ENCODE measurements at regions not wholly inside any gene's neighbourhood (a gene's known extent, or its start where the extent isn't known, plus 50 kb on each side); places are given as distances from the start of the nearest gene placed in this dataset.

GRCh38 chr7:120110169-120110568 is 162.8 kb upstream of the KCND2 start:
- CTCF ChIA-PET = no interaction called here
- H3K9me3 ChIP-seq = peaks cover 4% of the 10 kb centered on the region; the same call in 1 of the 2 replicates
- H3K27me3 ChIP-seq (replicated peaks; ENCODE audit: control insufficient read depth, insufficient read depth, low read length) = no peaks in the 10 kb centered on the region
- Mint-ChIP-seq H3K36me3 (ENCODE audit: insufficient read depth, unreplicated experiment) (no peaks in the 10 kb centered on the region), H3K27me3 (ENCODE audit: insufficient read depth, unreplicated experiment) (no peaks in the 10 kb centered on the region), H3K4me1 (ENCODE audit: low read depth, unreplicated experiment) (no peaks in the 10 kb centered on the region), H3K9me3 (ENCODE audit: unreplicated experiment) (peaks cover 31% of the 10 kb centered on the region), H3K27ac (ENCODE audit: unreplicated experiment) (no peak overlapping the region), H3K4me3 (ENCODE audit: unreplicated experiment) (no peak overlapping the region)
- DNase-seq = peak in 1 of 2 experiments; percentile 16
- no peak overlapping the region for H3K4me3 ChIP-seq (ENCODE audit: low read depth, low read length)
- BruUV-seq (replicated peaks) = no TSS peak
- no peaks in the 10 kb centered on the region for H3K36me3 ChIP-seq (ENCODE audit: control insufficient read depth, insufficient read depth, low read length)
- TF ChIP-seq, protein P1, sequence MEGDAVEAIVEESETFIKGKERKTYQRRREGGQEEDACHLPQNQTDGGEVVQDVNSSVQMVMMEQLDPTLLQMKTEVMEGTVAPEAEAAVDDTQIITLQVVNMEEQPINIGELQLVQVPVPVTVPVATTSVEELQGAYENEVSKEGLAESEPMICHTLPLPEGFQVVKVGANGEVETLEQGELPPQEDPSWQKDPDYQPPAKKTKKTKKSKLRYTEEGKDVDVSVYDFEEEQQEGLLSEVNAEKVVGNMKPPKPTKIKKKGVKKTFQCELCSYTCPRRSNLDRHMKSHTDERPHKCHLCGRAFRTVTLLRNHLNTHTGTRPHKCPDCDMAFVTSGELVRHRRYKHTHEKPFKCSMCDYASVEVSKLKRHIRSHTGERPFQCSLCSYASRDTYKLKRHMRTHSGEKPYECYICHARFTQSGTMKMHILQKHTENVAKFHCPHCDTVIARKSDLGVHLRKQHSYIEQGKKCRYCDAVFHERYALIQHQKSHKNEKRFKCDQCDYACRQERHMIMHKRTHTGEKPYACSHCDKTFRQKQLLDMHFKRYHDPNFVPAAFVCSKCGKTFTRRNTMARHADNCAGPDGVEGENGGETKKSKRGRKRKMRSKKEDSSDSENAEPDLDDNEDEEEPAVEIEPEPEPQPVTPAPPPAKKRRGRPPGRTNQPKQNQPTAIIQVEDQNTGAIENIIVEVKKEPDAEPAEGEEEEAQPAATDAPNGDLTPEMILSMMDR (IDR thresholded peaks at IDR 0.05; ENCODE audit: insufficient read depth in 1 of 2, low read depth in 1 of 2, low read length in 1 of 2, severe bottlenecking in 1 of 2, unreplicated experiment in 1 of 2) = no peak
- intact Hi-C loops (cut with micrococcal nuclease; ENCODE audit: unreplicated experiment) = no loop called here
- POLR2A ChIA-PET = no interaction called here
- no peaks in the 10 kb centered on the region for H3K4me1 ChIP-seq

DNA sequence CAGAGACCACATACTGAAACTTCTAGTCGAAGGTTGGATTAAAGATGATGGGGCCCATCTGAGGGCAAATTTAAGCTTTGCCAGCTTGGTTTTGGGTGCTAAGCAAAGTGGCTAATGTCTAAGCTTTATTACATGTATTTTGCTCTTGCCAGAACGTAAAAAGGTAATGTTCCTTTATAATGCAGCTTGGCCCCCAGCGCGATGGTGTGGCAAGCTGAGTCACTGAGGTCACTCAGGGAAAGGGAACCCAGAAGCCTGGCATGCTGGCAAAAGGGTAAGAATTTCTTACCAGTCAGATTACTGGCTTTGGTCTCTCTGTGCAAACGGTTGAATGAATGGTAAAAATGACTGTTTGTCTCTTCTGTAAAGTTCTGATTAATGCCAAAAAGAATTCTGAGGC is 158.3 kb upstream of the KCND2 start:
- Histone ChIP-seq H3K9me3 (peaks cover 7% of the 10 kb centered on the region), H3K4me3 (ENCODE audit: low read depth, low read length) (no peak overlapping the region), H3K36me3 (ENCODE audit: control insufficient read depth, insufficient read depth, low read length) (no peaks in the 10 kb centered on the region), H3K4me1 (no peaks in the 10 kb centered on the region), H3K27me3 (replicated peaks; ENCODE audit: control insufficient read depth, insufficient read depth, low read length) (no peaks in the 10 kb centered on the region)
- no peak for DNase-seq
- Mint-ChIP-seq H3K36me3 (ENCODE audit: insufficient read depth, unreplicated experiment) (no peaks in the 10 kb centered on the region), H3K4me3 (ENCODE audit: unreplicated experiment) (no peak overlapping the region), H3K27me3 (ENCODE audit: insufficient read depth, unreplicated experiment) (no peaks in the 10 kb centered on the region), H3K4me1 (ENCODE audit: low read depth, unreplicated experiment) (no peaks in the 10 kb centered on the region), H3K27ac (ENCODE audit: unreplicated experiment) (no peak overlapping the region), H3K9me3 (ENCODE audit: unreplicated experiment) (peaks cover 29% of the 10 kb centered on the region)
- ChIA-PET CTCF (no interaction called here), POLR2A (no interaction called here)
- TF ChIP-seq, protein P1 (IDR thresholded peaks at IDR 0.05; ENCODE audit: insufficient read depth in 1 of 2, low read depth in 1 of 2, low read length in 1 of 2, severe bottlenecking in 1 of 2, unreplicated experiment in 1 of 2) = no peak
- no TSS peak for BruUV-seq (replicated peaks)
- intact Hi-C loops (cut with micrococcal nuclease; ENCODE audit: unreplicated experiment) = no loop called here

DNA sequence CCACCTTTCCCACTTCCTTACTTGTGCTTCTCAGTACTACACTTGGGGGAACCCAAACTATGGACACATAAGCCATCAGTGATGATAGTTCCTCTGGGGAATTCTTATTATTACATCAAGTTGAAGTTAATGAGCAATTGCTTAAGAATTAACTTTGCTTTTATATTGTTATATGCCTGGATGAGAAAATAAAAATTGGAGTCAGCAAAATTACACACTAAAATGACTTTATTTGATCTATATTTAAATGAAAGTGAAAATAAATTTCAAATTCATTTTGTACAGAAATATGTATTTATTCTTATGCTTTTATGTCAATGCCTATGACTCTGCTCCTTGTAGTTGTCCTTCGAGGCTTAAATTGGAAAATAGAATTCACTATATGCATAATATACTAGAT is 149.4 kb upstream of the KCND2 start:
- intact Hi-C loops (cut with micrococcal nuclease; ENCODE audit: unreplicated experiment) = no loop called here
- TF ChIP-seq, protein P1 (IDR thresholded peaks at IDR 0.05; ENCODE audit: insufficient read depth in 1 of 2, low read depth in 1 of 2, low read length in 1 of 2, severe bottlenecking in 1 of 2, unreplicated experiment in 1 of 2) = no peak
- Histone ChIP-seq H3K4me1 (no peaks in the 10 kb centered on the region), H3K27me3 (replicated peaks; ENCODE audit: control insufficient read depth, insufficient read depth, low read length) (no peaks in the 10 kb centered on the region; the same call in 1 of the 2 replicates), H3K9me3 (no peaks in the 10 kb centered on the region), H3K36me3 (ENCODE audit: control insufficient read depth, insufficient read depth, low read length) (no peaks in the 10 kb centered on the region), H3K4me3 (ENCODE audit: low read depth, low read length) (no peak overlapping the region)
- DNase-seq = no peak
- H3K27me3 Mint-ChIP-seq (ENCODE audit: insufficient read depth, unreplicated experiment) = no peaks in the 10 kb centered on the region
- H3K9me3 Mint-ChIP-seq (ENCODE audit: unreplicated experiment) = no peaks in the 10 kb centered on the region
- BruUV-seq (replicated peaks) = no TSS peak
- ChIA-PET CTCF (no interaction called here), POLR2A (no interaction called here)
- H3K4me3 Mint-ChIP-seq (ENCODE audit: unreplicated experiment) = no peak overlapping the region
- no peaks in the 10 kb centered on the region for H3K36me3 Mint-ChIP-seq (ENCODE audit: insufficient read depth, unreplicated experiment)
- no peaks in the 10 kb centered on the region for H3K4me1 Mint-ChIP-seq (ENCODE audit: low read depth, unreplicated experiment)
- no peak overlapping the region for H3K27ac Mint-ChIP-seq (ENCODE audit: unreplicated experiment)

All from Caco-2 (cell line).